Panc1 (cell line): ENCODE measurements at regions not wholly inside any gene's neighbourhood (a gene's known extent, or its start where the extent isn't known, plus 50 kb on each side); places are given as distances from the start of the nearest gene placed in this dataset.

Source experiments
- ATAC-seq: fragments of 200-7000 bp; cut with Tn5 transposase; 2 replicates; pipeline ENCODE4 v1.9.1; 2020; ENCODE audit warnings: mild to moderate bottlenecking, moderate library complexity
- BruUV-seq: library from RNA; stranded (reverse); fragments of 400-500 nt; replicated peaks from 2 replicates; lab custom pipeline; 2021; lab: Mats Ljungman, UMichigan
- CTCF ChIA-PET: fragments of 300-600 bp; sonication (Branson Sonifier 250); formaldehyde crosslinking; loops from one replicate; lab custom pipeline; 2022; ENCODE audit warnings: antibody characterized with exemption; lab: Charles Lee
- POLR2A ChIA-PET: fragments of 300-600 bp; sonication (Branson Sonifier 250); formaldehyde crosslinking; loops from one replicate; lab custom pipeline; 2022; ENCODE audit warnings: antibody characterized with exemption; lab: Charles Lee
- DNase-seq: peaks from one replicate; pipeline ENCODE4 v3.0.0-alpha.2; 2010; ENCODE audit warnings: low read depth, low spot score
- H3K27ac ChIP-seq: 2 replicates; pipeline ENCODE4 v1.5.1; 2011; ENCODE audit warnings: mild to moderate bottlenecking, low read length, inconsistent platforms
- H3K27me3 ChIP-seq: fragments of 200-500 bp; sonication (Bioruptor generic); 2 replicates; pipeline ENCODE4 v1.6.0; 2014; ENCODE audit warnings: low read length, inconsistent platforms; ENCODE audit not compliant: control insufficient read depth, insufficient read depth
- H3K36me3 ChIP-seq: fragments of 200-500 bp; sonication (Bioruptor generic); 2 replicates; pipeline ENCODE4 v1.5.1; 2014; ENCODE audit warnings: inconsistent platforms, mild to moderate bottlenecking, low read length, moderate library complexity; ENCODE audit not compliant: control insufficient read depth, insufficient read depth
- H3K4me1 ChIP-seq: 2 replicates; pipeline ENCODE4 v1.5.1; 2011; ENCODE audit warnings: inconsistent platforms, mild to moderate bottlenecking, low read length, moderate library complexity; ENCODE audit not compliant: control insufficient read depth, insufficient read depth
- H3K4me3 ChIP-seq, 2 experiments: 2 replicates each; pipeline ENCODE4 v1.5.1; 2011 to 2012; ENCODE audit warnings: low read depth in 2 of 2, low read length in 2 of 2, mild to moderate bottlenecking in 2 of 2, inconsistent platforms in 1 of 2, moderate library complexity in 1 of 2
- H3K9me3 ChIP-seq: fragments of 200-500 bp; sonication (Bioruptor generic); 2 replicates; pipeline ENCODE4 v1.5.1; 2014; ENCODE audit warnings: low read depth, mild to moderate bottlenecking, inconsistent platforms, low read length, moderate library complexity; ENCODE audit not compliant: control insufficient read depth, insufficient read depth
- POLR2AphosphoS5 ChIP-seq: IDR thresholded peaks from 2 replicates; pipeline ENCODE4 v1.6.1; 2012; ENCODE audit warnings: mild to moderate bottlenecking, low read depth, low read length, moderate library complexity
- SIN3A ChIP-seq: IDR thresholded peaks from 2 replicates; pipeline ENCODE4 v1.6.1; 2012; ENCODE audit warnings: low read depth, mild to moderate bottlenecking, low read length, moderate library complexity, borderline replicate concordance; ENCODE audit not compliant: insufficient read depth
- TCF7L2 ChIP-seq: IDR thresholded peaks from 2 replicates; pipeline ENCODE4 v1.6.1; 2011; ENCODE audit warnings: mild to moderate bottlenecking, low read depth, low read length, inconsistent platforms
- in situ Hi-C: cut with HindIII; loops from 2 replicates; pipeline ENCODE4 v1.10.0; 2016; ENCODE audit warnings: low sequenced_read_pairs, low pct_unique_long_range_greater_than_20kb
- intact Hi-C: fragments of 100-400 bp; cut with micrococcal nuclease; formaldehyde crosslinking; loops from one replicate; pipeline ENCODE4 v1.10.0; 2022; ENCODE audit not compliant: unreplicated experiment
- TF ChIP-seq, protein P1 (sequence below), 2 experiments: IDR thresholded peaks; 2 replicates each; pipeline ENCODE4 v1.6.1; 2011 to 2012; ENCODE audit warnings: low read depth in 2 of 2, control low read depth in 1 of 2, low read length in 1 of 2, mild to moderate bottlenecking in 1 of 2, moderate library complexity in 1 of 2; ENCODE audit not compliant: insufficient read depth in 1 of 2
- TF ChIP-seq, protein P2 (sequence below): fragments of 450-650 bp; IDR thresholded peaks from 2 replicates; pipeline ENCODE4 v1.5.1; 2017; ENCODE audit warnings: mild to moderate bottlenecking

DNA sequence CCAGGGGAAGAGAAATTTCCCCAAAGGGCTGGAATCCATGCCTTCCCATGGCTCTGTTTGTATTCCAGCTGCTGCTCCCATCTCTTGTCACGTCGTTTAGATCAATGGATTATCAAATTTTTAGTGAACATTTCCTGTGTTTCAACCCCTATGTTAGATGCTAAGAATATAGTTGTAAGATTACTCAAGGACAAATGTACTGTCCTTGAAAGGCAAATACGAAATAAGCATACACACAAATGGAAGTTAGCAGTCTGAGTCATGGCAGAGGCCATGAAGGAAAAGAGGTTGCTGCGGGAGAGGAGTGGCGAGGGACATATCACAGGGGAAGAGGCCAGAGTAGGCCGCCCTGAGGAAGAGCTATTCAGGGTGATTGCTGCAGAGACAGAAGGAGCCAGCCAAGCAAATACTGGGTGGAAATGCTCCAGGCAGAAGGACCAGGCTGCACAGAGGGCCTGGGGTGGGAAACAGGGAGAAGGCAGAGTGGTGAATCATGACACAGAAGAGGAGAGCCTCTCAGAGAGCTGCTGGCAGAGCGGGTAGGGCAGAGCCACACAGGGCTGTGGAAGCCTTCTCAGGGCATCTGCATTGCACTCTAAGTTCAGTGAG is 219.2 kb upstream of the LRFN2 start:
- H3K4me1 ChIP-seq = no peaks in the 10 kb centered on the region
- intact Hi-C loops = no loop called here
- POLR2A ChIA-PET = no interaction called here
- no peak overlapping the region for H3K27ac ChIP-seq
- no TSS peak for BruUV-seq
- in situ Hi-C loops = no loop called here
- ATAC-seq = no peak
- H3K4me3 ChIP-seq = no peak overlapping the region
- H3K36me3 ChIP-seq = no peaks in the 10 kb centered on the region
- H3K27me3 ChIP-seq = no peaks in the 10 kb centered on the region
- DNase-seq = no peak
- CTCF ChIA-PET = no interaction called here
- no peak for TF ChIP-seq SIN3A
- TF ChIP-seq, protein P1, sequence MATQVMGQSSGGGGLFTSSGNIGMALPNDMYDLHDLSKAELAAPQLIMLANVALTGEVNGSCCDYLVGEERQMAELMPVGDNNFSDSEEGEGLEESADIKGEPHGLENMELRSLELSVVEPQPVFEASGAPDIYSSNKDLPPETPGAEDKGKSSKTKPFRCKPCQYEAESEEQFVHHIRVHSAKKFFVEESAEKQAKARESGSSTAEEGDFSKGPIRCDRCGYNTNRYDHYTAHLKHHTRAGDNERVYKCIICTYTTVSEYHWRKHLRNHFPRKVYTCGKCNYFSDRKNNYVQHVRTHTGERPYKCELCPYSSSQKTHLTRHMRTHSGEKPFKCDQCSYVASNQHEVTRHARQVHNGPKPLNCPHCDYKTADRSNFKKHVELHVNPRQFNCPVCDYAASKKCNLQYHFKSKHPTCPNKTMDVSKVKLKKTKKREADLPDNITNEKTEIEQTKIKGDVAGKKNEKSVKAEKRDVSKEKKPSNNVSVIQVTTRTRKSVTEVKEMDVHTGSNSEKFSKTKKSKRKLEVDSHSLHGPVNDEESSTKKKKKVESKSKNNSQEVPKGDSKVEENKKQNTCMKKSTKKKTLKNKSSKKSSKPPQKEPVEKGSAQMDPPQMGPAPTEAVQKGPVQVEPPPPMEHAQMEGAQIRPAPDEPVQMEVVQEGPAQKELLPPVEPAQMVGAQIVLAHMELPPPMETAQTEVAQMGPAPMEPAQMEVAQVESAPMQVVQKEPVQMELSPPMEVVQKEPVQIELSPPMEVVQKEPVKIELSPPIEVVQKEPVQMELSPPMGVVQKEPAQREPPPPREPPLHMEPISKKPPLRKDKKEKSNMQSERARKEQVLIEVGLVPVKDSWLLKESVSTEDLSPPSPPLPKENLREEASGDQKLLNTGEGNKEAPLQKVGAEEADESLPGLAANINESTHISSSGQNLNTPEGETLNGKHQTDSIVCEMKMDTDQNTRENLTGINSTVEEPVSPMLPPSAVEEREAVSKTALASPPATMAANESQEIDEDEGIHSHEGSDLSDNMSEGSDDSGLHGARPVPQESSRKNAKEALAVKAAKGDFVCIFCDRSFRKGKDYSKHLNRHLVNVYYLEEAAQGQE (IDR thresholded peaks at IDR 0.05; ENCODE audit: insufficient read depth in 1 of 2, low read depth in 2 of 2, low read length in 1 of 2) = no peak
- TF ChIP-seq, protein P2, sequence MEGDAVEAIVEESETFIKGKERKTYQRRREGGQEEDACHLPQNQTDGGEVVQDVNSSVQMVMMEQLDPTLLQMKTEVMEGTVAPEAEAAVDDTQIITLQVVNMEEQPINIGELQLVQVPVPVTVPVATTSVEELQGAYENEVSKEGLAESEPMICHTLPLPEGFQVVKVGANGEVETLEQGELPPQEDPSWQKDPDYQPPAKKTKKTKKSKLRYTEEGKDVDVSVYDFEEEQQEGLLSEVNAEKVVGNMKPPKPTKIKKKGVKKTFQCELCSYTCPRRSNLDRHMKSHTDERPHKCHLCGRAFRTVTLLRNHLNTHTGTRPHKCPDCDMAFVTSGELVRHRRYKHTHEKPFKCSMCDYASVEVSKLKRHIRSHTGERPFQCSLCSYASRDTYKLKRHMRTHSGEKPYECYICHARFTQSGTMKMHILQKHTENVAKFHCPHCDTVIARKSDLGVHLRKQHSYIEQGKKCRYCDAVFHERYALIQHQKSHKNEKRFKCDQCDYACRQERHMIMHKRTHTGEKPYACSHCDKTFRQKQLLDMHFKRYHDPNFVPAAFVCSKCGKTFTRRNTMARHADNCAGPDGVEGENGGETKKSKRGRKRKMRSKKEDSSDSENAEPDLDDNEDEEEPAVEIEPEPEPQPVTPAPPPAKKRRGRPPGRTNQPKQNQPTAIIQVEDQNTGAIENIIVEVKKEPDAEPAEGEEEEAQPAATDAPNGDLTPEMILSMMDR = no peak
- no peak for TF ChIP-seq TCF7L2
- no peak for TF ChIP-seq POLR2AphosphoS5
- H3K9me3 ChIP-seq = no peaks in the 10 kb centered on the region

DNA sequence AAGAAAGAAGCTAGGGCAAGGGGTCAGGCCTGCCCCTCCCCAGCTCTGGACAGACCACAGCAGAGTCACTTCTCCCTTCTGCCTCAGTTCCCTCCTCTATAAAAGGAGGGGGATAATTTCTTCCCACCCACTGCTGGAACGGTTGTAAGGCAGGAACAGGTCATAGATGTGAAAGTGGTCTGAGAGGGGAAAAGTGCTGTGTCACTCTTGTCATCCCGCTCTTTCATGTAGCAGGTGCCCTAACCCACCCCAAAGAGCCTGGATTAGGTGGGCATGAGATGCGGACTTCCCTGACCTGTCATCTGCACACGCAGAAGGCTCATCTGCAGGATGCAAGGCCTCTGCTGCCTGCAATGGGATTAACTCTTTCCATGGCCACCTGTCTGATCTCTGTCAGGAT is 218.2 kb upstream of the LRFN2 start:
- H3K27ac ChIP-seq = no peak overlapping the region; the same call in 1 of the 2 replicates
- ChIA-PET CTCF (no interaction called here), POLR2A (no interaction called here)
- no peaks in the 10 kb centered on the region for H3K36me3 ChIP-seq
- H3K27me3 ChIP-seq = no peaks in the 10 kb centered on the region
- no peaks in the 10 kb centered on the region for H3K9me3 ChIP-seq
- TF ChIP-seq, protein P1 (IDR thresholded peaks at IDR 0.05; ENCODE audit: insufficient read depth in 1 of 2, low read depth in 2 of 2, low read length in 1 of 2) = no peak
- TF ChIP-seq, protein P2 = no peak
- no peak for TF ChIP-seq POLR2AphosphoS5
- TF ChIP-seq SIN3A = no peak
- no peak for TF ChIP-seq TCF7L2
- no peaks in the 10 kb centered on the region for H3K4me1 ChIP-seq
- H3K4me3 ChIP-seq = no peak overlapping the region
- ATAC-seq (no peak), DNase-seq (no peak)
- in situ Hi-C loops = no loop called here
- intact Hi-C loops = no loop called here
- BruUV-seq = no TSS peak
